Mesothelial cell of epicardium (in vitro differentiated cells): ENCODE measurements at regions not wholly inside any gene's neighbourhood (a gene's known extent, or its start where the extent isn't known, plus 50 kb on each side); places are given as distances from the start of the nearest gene placed in this dataset.
"Not testable (repeated sequence)": the region's sequence is repeated elsewhere in the genome, so short reads cannot be mapped to it uniquely, and the experiment has no call there.

Experiments used
- DNase-seq, 2 experiments: peaks; one replicate each; pipeline ENCODE4 v3.0.0; 2021; ENCODE audit warnings: low spot score in 2 of 2; ENCODE audit not compliant: unreplicated experiment in 2 of 2
- H3K27ac Mint-ChIP-seq: 2 replicates; pipeline ENCODE4 v1.8.0; 2021; ENCODE audit warnings: mixed read lengths
- H3K27me3 Mint-ChIP-seq: 2 replicates; pipeline ENCODE4 v1.8.0; 2021; ENCODE audit warnings: low read depth, mixed read lengths
- H3K36me3 Mint-ChIP-seq: 2 replicates; pipeline ENCODE4 v1.8.0; 2021; ENCODE audit warnings: mixed read lengths
- H3K4me1 Mint-ChIP-seq: 2 replicates; pipeline ENCODE4 v1.8.0; 2021; ENCODE audit warnings: mixed read lengths
- H3K4me3 Mint-ChIP-seq: 2 replicates; pipeline ENCODE4 v1.8.0; 2021; ENCODE audit warnings: mild to moderate bottlenecking, moderate library complexity, mixed read lengths
- H3K9me3 Mint-ChIP-seq: 2 replicates; pipeline ENCODE4 v1.8.0; 2021; ENCODE audit warnings: mixed read lengths
- CTCF ChIP-seq: fragments of 200-600 bp; sonication (generic); IDR thresholded peaks from one replicate; pipeline ENCODE4 v1.5.0; 2021; ENCODE audit warnings: antibody characterized with exemption; ENCODE audit not compliant: unreplicated experiment

DNA sequence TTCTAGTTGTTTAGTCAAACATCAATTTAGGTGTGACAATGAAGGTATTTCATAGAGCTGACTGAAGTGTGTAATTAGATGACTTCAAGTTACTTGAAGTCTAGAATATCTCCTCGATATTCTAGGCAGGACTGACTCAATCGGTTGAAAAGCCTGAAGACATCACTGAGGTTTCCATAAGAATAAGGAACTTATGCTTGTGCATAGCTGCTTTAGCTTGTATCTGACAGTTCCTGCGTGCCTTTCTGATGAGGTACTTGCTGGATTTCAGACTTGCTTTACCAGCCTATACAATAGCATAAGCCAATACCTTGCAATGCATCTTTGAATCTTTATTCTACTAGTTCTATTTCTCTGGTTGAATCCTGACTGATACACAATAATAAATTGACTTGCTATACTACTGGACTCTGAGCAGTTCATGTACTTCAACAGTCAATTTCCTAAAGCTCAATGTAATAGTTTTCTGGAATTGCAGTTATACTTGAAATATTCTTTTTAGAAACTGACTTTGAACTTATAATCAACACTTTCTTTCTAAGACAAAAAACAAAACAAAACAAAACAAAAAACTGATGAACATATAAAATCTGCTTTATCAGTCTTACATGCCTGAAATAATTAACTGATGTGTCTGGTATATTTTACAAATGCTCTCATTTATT is 1534.8 kb downstream of the SLITRK5 start:
- Mint-ChIP-seq H3K27ac (no peak overlapping the region), H3K27me3 (no peaks in the 10 kb centered on the region), H3K4me1 (peaks cover 14% of the 10 kb centered on the region), H3K36me3 (no peaks in the 10 kb centered on the region), H3K4me3 (no peak overlapping the region), H3K9me3 (no peaks in the 10 kb centered on the region)
- TF ChIP-seq CTCF = no peak
- no peak for DNase-seq

GRCh38 chr13:89212186-89212585 is 1541.0 kb downstream of the SLITRK5 start:
- Mint-ChIP-seq H3K27ac (no peak overlapping the region), H3K9me3 (no peaks in the 10 kb centered on the region), H3K36me3 (no peaks in the 10 kb centered on the region), H3K27me3 (no peaks in the 10 kb centered on the region), H3K4me3 (no peak overlapping the region), H3K4me1 (peaks cover 23% of the 10 kb centered on the region)
- DNase-seq = no peak
- TF ChIP-seq CTCF = no peak

GRCh38 chr13:89214185-89214584 is 1543.0 kb downstream of the SLITRK5 start:
- no peak overlapping the region for H3K27ac Mint-ChIP-seq
- DNase-seq = no peak
- H3K4me1 Mint-ChIP-seq = peaks cover 26% of the 10 kb centered on the region
- H3K36me3 Mint-ChIP-seq = no peaks in the 10 kb centered on the region
- H3K9me3 Mint-ChIP-seq = no peaks in the 10 kb centered on the region
- TF ChIP-seq CTCF = no peak
- no peak overlapping the region for H3K4me3 Mint-ChIP-seq
- H3K27me3 Mint-ChIP-seq = no peaks in the 10 kb centered on the region

DNA sequence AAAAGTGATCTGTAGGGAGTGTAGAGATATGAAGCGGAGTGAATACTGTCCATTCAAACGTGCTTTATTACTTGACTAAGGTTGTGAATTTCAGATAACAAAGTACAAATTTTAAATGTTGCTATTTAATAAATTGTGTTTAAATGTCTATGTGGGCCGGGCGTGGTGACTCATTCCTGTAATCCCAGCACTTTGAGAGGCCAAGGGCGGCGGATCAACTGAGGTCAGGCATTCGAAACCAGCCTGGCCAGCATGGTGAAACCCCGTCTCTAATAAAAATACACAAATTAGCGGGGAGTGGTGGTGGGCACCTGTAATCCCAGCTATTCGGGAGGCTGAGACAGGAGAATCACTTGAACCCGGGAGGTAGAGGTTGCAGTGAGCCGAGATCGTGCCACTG is 1544.1 kb downstream of the SLITRK5 start:
- not testable (repeated sequence) for H3K27ac Mint-ChIP-seq, H3K27me3 Mint-ChIP-seq, H3K36me3 Mint-ChIP-seq, H3K4me3 Mint-ChIP-seq, DNase-seq, H3K9me3 Mint-ChIP-seq
- peaks cover 26% of the 10 kb centered on the region for H3K4me1 Mint-ChIP-seq

- no peak for TF ChIP-seq CTCF
- no peak overlapping the region for H3K4me3 Mint-ChIP-seq
- H3K27me3 Mint-ChIP-seq = no peaks in the 10 kb centered on the region
- H3K36me3 Mint-ChIP-seq = peaks cover 18% of the 10 kb centered on the region
- peaks cover 20% of the 10 kb centered on the region for H3K4me1 Mint-ChIP-seq
- DNase-seq = no peak
- H3K9me3 Mint-ChIP-seq = peaks cover 23% of the 10 kb centered on the region
- H3K27ac Mint-ChIP-seq = no peak overlapping the region
These were observed 1546.6 kb downstream of the SLITRK5 start for GRCh38 chr13:89217813-89218212.

DNA sequence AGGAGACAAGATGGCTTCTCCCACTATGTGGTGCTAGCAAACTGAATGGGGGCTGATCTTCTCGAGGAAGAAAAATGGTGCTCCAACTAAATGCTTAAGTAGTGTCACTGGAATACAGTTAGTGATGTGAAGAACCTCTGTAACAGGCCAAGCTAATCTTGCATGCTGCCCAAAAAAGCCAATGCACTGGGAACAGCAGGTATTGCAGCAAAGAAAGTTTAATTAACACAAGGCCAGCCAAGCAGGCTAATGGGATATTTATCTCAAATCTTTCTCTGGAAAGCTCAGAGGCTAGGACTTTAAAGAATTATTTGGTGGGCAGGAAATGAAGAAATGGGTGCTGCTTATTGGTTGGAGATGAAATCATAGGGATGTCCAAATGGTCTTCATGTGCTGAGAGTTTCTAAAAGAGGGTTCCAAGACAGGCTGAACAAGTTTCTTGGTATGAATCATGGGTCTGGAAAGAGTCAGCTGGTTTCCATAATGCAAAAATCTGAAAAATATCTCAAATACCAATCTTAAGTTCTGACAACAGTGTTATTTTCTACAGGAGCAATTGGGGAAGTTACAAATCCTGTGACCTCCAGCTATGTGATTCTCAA is 1550.5 kb downstream of the SLITRK5 start:
- Mint-ChIP-seq H3K4me3 (no peak overlapping the region), H3K9me3 (peaks cover 30% of the 10 kb centered on the region), H3K36me3 (peaks cover 18% of the 10 kb centered on the region), H3K4me1 (peaks cover 3% of the 10 kb centered on the region), H3K27ac (no peak overlapping the region), H3K27me3 (no peaks in the 10 kb centered on the region)
- DNase-seq = no peak
- no peak for TF ChIP-seq CTCF
